Activated naive CD8-positive, alpha-beta T cell treated with anti-CD3 and anti-CD28 coated beads, Interleukin-2, amount 10 ng/mL, durations not matched to agents 7 days and 5 days (primary cell): ENCODE measurements at regions not wholly inside any gene's neighbourhood (a gene's known extent, or its start where the extent isn't known, plus 50 kb on each side); places are given as distances from the start of the nearest gene placed in this dataset.
A peak's percentile ranks its signal among the peaks of the same experiment; 100 is the strongest.
"Not testable (repeated sequence)": the region's sequence is repeated elsewhere in the genome, so short reads cannot be mapped to it uniquely, and the experiment has no call there.

Experiments
- ATAC-seq: fragments of 150-1000 bp; cut with Tn5 transposase; one replicate; pipeline ENCODE4 v1.10.0; 2021; ENCODE audit warnings: low read depth, moderate library complexity
- POLR2A ChIA-PET: fragments of 350-600 bp; sonication (Branson Sonifier 250); formaldehyde crosslinking; loops from one replicate; lab custom pipeline; 2021; ENCODE audit warnings: antibody characterized with exemption; lab: Charles Lee
- DNase-seq: peaks from one replicate; pipeline ENCODE4 v3.0.0; 2021
- H3K27ac Mint-ChIP-seq: one replicate; pipeline ENCODE4 v1.8.0; 2022; ENCODE audit warnings: mild to moderate bottlenecking, mixed read lengths
- H3K27me3 Mint-ChIP-seq: one replicate; pipeline ENCODE4 v1.8.0; 2022; ENCODE audit warnings: mild to moderate bottlenecking, moderate library complexity, mixed read lengths
- H3K36me3 Mint-ChIP-seq: one replicate; pipeline ENCODE4 v1.8.0; 2021; ENCODE audit warnings: mild to moderate bottlenecking, mixed read lengths
- H3K4me1 Mint-ChIP-seq: one replicate; pipeline ENCODE4 v1.8.0; 2021; ENCODE audit warnings: mixed read lengths
- H3K4me3 Mint-ChIP-seq: one replicate; pipeline ENCODE4 v1.8.0; 2022; ENCODE audit warnings: mild to moderate bottlenecking, moderate library complexity, mixed read lengths
- H3K9me3 Mint-ChIP-seq: one replicate; pipeline ENCODE4 v1.8.0; 2021; ENCODE audit warnings: mixed read lengths

DNA sequence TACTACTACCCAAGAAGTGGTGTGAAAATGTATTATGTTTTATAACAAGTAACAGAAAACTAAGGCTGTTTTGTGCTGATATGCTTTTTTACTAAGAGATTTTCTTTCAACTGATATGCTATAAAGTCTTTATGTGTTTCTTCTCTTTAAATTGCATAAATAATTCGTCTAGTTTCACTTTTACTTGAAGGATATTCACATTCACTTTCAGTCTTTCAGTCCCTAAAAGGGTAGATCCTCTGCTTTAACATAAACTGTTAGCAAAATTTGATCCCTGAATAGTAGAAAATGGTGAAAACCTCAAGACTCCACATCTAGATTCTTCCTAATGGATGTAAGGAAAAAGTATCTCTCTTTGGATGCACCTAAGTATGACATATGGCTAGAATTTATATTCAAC is 69.0 kb upstream of the FST start:
- Mint-ChIP-seq H3K4me3 (peak overlapping the region; percentile 20), H3K4me1 (peaks cover 5% of the 10 kb centered on the region), H3K27me3 (no peaks in the 10 kb centered on the region), H3K27ac (peak overlapping the region; percentile 43), H3K9me3 (peaks cover 3% of the 10 kb centered on the region), H3K36me3 (no peaks in the 10 kb centered on the region)
- DNase-seq (no peak), ATAC-seq (no peak)
- POLR2A ChIA-PET, result no interaction called here

DNA sequence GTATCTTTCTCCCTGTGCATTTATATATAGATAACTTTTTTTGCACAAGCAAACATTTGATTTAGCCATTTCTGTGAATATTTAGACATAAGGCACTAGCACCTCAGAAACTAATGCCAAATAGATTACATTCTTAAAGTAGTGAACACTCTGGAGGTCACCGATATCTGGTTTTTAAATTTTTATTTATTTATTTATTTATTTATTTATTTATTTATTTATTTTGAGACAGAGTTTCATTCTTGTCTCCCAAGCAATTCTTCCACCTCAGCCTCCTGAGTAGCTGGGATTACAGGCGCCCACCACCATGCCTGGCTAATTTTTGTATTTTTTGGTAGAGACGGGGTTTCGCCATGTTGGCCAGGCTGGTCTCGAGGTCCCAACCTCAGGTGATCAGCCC is 67.9 kb upstream of the FST start:
- ATAC-seq, result not testable (repeated sequence)

DNA sequence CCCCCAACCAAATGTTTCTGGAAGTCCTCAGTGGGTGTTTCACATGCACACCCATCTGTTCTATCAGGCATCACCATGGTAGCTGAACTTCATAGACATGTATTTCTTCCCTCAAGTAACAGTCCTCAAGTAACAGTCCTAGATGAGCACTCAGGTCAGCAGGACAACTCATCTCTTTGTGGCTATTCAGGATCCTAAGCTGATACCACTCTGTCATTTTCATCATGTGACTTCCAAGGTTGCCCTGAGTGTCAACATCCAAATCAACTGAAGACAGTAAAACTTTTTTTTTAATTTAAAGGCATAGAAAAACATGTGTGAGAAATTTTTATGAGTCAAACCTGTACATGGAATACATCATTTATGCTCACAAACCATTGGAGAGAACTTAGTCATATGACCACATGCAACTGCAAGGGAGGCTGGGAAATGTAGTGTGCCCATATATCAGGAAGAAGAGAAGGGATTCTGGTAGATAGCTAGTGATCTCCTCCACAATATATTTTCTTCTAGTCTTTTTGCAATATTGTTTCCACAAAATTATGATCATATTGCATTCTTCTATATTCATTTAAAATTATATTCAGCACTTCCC is 64.2 kb upstream of the FST start:
- POLR2A ChIA-PET, result interaction anchor here (0.6 kb wide), 1 partner anchor 255 kb away, joined by 3 read pairs; no protein-coding TSS in a partner anchor
- ATAC-seq, result no peak
- H3K4me3 Mint-ChIP-seq, result no peak overlapping the region

More for the DNA sequence above, 67.9 kb upstream of the FST start:
- DNase-seq, H3K27me3 Mint-ChIP-seq, H3K36me3 Mint-ChIP-seq, H3K9me3 Mint-ChIP-seq, H3K27ac Mint-ChIP-seq, H3K4me1 Mint-ChIP-seq, H3K4me3 Mint-ChIP-seq, POLR2A ChIA-PET: not testable (repeated sequence)

DNA sequence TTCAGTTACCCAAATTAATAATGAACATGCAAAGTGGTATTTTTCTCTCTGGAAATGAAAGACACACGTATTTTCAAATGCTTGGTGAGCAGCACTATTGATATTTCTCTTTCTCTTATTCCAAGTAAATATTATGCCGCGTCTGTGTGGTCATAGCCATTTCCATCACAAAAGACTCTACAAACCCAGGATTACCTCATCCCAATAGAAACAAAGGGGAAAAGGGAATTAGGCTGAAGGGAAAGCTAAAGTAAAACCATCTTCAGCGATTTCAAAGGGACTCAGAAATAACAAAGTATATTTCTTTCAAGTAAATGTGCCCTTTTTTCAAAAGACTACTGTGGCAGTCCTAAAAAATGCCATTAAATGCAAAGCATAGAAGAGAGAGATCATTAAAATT is 62.0 kb upstream of the FST start:
- Mint-ChIP-seq H3K4me1 (no peaks in the 10 kb centered on the region), H3K27ac (no peak overlapping the region), H3K27me3 (peaks cover 8% of the 10 kb centered on the region), H3K36me3 (no peaks in the 10 kb centered on the region), H3K9me3 (no peaks in the 10 kb centered on the region), H3K4me3 (no peak overlapping the region)
- POLR2A ChIA-PET, result no interaction called here
- no peak for ATAC-seq
- no peak for DNase-seq

More for the DNA sequence above, 64.2 kb upstream of the FST start:
- H3K9me3 Mint-ChIP-seq, result no peaks in the 10 kb centered on the region
- H3K27me3 Mint-ChIP-seq, result no peaks in the 10 kb centered on the region
- no peak for DNase-seq
- H3K36me3 Mint-ChIP-seq, result no peaks in the 10 kb centered on the region
- H3K4me1 Mint-ChIP-seq, result peaks cover 5% of the 10 kb centered on the region
- H3K27ac Mint-ChIP-seq, result no peak overlapping the region

DNA sequence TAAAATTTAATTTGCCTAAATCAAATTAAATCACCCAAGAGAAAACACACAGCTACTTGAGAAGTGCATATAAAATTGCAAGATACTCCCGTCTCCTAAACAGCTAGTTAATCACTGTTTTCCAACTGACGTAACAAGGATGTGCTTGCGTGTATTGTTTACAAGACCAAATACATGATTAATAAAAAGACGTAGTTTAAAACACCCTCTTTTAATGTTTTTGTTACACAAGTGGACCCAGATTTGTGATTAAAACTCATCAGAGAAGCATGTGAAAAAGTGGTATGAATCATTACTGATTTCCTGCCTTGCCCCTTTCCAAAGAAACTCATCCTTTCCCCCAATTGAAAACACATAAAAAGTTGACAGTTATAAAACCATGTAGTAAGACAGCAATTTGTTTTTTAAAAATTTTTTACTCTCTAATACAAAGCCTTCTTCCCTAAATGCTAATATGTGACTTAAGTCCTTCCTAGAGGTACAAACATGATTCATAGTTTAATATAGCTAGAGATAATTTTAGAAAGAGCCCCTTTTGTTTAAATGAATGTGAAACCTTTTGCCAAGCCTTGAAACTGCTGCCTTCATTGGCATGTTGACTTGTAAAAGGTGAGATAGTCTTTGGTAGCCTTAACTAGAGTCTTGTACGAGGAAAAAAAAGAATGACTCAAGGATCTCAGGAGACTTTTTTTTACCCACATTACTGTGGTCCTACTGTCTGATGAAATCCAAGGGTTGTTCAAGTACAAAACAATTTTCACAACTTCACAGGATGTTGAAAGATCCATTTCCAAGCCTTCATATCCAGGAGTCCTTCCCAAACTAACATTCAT is 61.4 kb upstream of the FST start:
- H3K27me3 Mint-ChIP-seq, result peaks cover 11% of the 10 kb centered on the region
- no peak overlapping the region for H3K27ac Mint-ChIP-seq
- H3K4me3 Mint-ChIP-seq, result no peak overlapping the region
- H3K4me1 Mint-ChIP-seq, result no peaks in the 10 kb centered on the region
- ATAC-seq (no peak), DNase-seq (no peak)
- POLR2A ChIA-PET, result no interaction called here
- no peaks in the 10 kb centered on the region for H3K36me3 Mint-ChIP-seq
- no peaks in the 10 kb centered on the region for H3K9me3 Mint-ChIP-seq

DNA sequence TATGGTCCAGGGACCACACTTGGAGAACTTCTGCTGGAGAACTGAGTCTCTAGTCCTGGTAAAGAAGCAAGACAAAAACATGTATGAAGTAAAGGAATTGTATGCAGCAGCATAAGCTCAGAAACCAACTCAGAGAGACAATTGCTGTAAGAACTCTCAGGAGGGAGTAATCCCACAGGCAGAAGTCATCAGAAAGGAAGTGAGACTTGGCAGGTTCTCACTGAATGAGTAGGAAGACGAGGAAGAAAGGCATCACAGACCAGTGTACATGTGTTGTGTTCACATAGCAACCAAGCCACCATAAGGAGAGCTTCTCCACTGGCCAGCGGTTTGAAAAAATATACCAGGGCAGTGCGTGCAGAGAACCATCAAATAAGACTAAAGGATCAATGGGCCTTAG is 57.9 kb upstream of the FST start:
- no peak overlapping the region for H3K4me3 Mint-ChIP-seq
- no peak overlapping the region for H3K27ac Mint-ChIP-seq
- ATAC-seq (no peak), DNase-seq (no peak)
- H3K27me3 Mint-ChIP-seq, result peaks cover 20% of the 10 kb centered on the region
- no peaks in the 10 kb centered on the region for H3K4me1 Mint-ChIP-seq
- POLR2A ChIA-PET, result no interaction called here
- H3K36me3 Mint-ChIP-seq, result no peaks in the 10 kb centered on the region
- H3K9me3 Mint-ChIP-seq, result no peaks in the 10 kb centered on the region

DNA sequence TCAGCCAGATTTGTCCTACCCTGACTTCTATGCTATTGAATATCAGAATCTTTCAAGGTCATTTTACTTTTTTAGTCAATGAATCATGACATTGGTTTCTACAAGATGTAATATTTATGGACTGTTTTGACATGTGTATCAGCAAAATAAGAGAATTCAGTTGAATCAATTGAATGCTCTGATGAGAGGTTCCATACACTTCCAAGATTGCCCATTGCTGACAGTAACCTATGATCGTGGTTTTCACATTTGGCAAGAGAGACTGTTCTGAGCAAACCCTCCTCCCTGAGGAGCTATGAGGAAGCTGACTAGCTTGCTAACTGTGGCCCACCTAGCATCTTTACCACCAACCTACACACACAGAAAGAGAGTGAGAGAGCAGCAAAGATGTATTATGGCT is 56.7 kb upstream of the FST start:
- Mint-ChIP-seq H3K4me1 (no peaks in the 10 kb centered on the region), H3K27ac (no peak overlapping the region), H3K36me3 (no peaks in the 10 kb centered on the region), H3K9me3 (no peaks in the 10 kb centered on the region), H3K27me3 (peaks cover 27% of the 10 kb centered on the region), H3K4me3 (no peak overlapping the region)
- POLR2A ChIA-PET, result no interaction called here
- ATAC-seq (no peak), DNase-seq (no peak)

DNA sequence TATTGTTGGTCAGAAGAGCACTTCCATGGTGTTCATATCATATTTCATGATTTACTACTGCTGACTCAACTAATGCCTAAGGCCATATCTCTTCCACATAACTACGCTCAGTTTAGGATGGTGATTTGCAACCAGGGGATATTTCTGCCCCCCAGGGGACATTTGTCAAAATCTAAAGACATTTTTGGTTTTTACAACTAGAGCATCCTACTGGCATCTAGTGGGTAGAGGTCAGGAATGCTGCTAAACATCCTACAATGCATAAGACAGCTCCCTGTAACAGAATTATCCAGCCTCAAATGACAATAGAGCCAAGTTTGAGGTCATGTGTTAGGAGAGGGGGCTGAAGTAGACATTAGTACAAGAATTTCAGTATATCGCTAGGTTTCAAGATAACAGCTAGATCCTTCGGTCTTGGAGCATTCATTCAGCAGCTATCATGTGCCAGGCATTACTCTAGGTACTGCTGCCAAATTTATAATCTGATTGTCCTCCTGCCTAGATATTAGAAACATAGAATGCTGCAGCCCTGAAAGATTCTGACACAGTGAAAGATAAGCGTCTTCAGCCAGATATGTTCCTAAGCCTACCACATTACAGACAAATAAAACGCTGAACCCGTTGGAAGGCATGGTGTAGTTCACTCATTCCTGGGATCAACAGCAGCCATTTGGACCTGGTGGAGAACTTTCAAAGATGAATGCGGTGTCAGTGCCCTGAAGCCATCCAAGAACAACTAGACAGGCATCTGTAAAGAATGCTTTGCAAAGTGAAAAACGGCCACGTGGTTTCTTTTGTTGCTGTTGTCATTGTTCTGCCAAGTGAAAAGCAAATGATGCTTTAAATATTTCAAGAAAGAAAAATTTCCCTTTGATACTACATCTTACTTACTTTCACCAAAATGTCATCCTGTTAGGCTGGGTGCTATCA is 55.5 kb upstream of the FST start:
- ATAC-seq (no peak), DNase-seq (no peak)
- no peaks in the 10 kb centered on the region for H3K9me3 Mint-ChIP-seq
- no peak overlapping the region for H3K27ac Mint-ChIP-seq
- H3K36me3 Mint-ChIP-seq, result no peaks in the 10 kb centered on the region
- POLR2A ChIA-PET, result no interaction called here
- no peaks in the 10 kb centered on the region for H3K4me1 Mint-ChIP-seq
- H3K4me3 Mint-ChIP-seq, result no peak overlapping the region
- H3K27me3 Mint-ChIP-seq, result peaks cover 31% of the 10 kb centered on the region

DNA sequence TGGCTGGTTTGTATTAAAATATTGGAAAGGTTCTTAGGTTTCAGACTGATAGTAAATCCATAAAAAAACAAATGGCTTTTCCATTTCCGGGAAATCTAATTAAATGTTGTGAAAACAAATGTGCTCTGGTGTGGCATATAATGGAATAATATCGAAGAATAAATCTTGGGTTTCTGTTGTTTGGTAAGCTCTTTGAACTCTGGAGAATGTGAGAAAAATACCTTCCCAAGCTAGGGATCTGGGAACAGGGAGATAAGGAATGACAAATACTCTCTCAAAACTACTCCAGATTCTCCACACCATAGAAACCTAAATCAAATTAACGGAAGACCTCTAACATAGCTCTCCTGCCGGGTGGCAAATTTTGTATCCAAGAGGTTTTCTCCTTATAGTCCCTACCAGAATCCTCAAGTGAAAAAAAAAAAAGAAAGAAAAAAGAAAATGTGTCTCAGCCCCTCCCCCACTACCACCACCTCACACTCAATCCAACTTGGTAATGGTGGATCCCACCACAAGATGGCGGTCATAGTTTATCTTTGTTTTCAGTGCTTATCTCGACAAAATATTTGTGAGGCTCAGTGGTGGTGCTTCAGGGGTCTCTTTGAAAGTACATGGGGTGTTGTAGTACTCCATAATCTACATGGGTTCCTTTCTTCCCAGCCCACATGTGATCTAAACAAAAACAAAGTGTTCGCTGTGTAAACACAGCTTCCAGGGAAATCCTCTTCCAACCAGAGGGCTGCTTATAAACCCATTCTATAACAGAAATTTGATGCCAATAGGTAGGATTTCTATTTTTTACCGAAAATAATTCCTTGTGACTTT is 54.5 kb upstream of the FST start:
- POLR2A ChIA-PET, result no interaction called here
- Mint-ChIP-seq H3K4me3 (no peak overlapping the region), H3K36me3 (no peaks in the 10 kb centered on the region), H3K9me3 (no peaks in the 10 kb centered on the region), H3K27me3 (peaks cover 31% of the 10 kb centered on the region), H3K4me1 (no peaks in the 10 kb centered on the region), H3K27ac (no peak overlapping the region)
- DNase-seq, result no peak
- no peak for ATAC-seq

DNA sequence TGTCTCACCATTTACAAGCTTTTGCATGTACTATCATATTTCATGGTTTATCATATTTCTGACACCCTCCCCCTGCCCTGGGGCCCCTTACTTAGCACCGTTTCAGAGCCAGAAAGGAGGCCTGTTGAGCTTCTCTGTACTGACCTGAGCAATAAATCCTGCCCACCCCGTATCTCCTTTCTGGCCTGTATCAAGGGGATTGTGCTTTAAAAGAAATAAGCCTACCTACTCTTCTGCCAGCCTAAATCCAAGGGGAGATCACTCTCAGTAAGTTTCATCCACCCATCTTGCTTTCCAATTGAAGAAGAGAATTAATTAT is 54.0 kb upstream of the FST start:
- Mint-ChIP-seq H3K36me3 (no peaks in the 10 kb centered on the region), H3K27ac (no peak overlapping the region), H3K27me3 (peaks cover 31% of the 10 kb centered on the region), H3K4me1 (no peaks in the 10 kb centered on the region), H3K9me3 (no peaks in the 10 kb centered on the region), H3K4me3 (no peak overlapping the region)
- DNase-seq (no peak), ATAC-seq (no peak)
- POLR2A ChIA-PET, result no interaction called here

DNA sequence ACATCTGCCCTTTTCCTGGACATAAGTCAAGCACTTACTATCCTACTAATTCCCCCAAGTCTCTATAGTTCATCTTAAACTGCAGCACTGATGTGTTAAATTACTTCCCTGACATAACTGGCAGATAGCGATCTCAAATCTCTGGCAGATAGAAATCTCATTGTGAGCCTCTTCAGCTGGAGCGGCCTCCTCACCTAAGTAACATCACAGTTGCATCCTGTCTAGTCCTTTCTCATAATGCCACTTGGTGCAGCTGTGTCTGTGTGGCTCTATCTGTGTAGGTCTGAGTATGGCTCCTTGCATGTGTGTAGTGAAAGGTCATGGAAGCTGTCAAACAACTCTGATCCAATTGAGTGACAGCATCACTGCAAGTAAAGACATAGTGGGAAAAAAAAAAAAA is 53.6 kb upstream of the FST start:
- Mint-ChIP-seq H3K27ac (no peak overlapping the region), H3K4me1 (no peaks in the 10 kb centered on the region), H3K4me3 (no peak overlapping the region), H3K27me3 (peaks cover 31% of the 10 kb centered on the region), H3K36me3 (no peaks in the 10 kb centered on the region), H3K9me3 (no peaks in the 10 kb centered on the region)
- POLR2A ChIA-PET, result no interaction called here
- DNase-seq, result no peak
- no peak for ATAC-seq

DNA sequence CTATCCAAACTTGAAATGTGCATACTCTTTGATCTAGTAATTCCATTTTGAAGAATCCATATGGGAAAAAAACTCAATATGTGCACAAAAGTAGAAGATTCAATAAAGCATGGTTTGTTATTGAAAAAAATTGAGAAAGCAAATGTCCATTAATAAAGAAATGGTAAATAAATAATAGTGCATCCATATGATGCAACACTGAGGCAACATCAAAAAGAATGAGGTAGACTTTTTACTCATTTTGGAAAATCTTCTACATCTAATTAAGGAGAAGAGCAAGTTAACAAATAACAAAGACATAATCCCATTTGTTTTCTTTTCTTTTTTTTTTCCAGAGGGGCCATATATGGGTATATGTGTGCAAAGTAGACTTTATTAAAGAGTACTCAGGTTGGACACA is 52.5 kb upstream of the FST start:
- ATAC-seq (no peak), DNase-seq (no peak)
- Mint-ChIP-seq H3K27me3 (peaks cover 26% of the 10 kb centered on the region), H3K9me3 (no peaks in the 10 kb centered on the region), H3K27ac (no peak overlapping the region), H3K4me1 (no peaks in the 10 kb centered on the region), H3K36me3 (no peaks in the 10 kb centered on the region), H3K4me3 (no peak overlapping the region)
- POLR2A ChIA-PET, result no interaction called here

DNA sequence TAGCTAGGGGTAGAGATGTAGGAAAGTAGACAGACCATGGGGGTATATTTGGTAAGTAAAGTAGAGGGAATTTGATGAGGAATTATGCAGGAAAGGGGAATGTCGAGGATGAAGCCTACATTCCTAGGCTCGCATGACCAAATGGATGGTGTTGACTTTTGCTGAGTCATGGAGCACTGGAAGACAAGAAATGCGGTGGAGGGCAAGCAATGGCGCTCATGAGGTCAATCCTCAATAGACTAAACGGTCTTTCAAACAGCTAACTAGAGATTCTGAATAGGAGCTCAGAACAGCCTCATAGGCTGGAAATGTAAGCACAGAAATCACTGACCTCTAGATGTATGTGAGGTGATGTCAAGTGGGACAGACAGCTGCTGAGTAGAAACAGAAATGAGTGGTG is 50.7 kb upstream of the FST start:
- H3K36me3 Mint-ChIP-seq, result no peaks in the 10 kb centered on the region
- no peak overlapping the region for H3K27ac Mint-ChIP-seq
- no peak overlapping the region for H3K4me3 Mint-ChIP-seq
- ATAC-seq (no peak), DNase-seq (no peak)
- peaks cover 18% of the 10 kb centered on the region for H3K27me3 Mint-ChIP-seq
- H3K4me1 Mint-ChIP-seq, result no peaks in the 10 kb centered on the region
- POLR2A ChIA-PET, result no interaction called here
- no peaks in the 10 kb centered on the region for H3K9me3 Mint-ChIP-seq
